OCI-LY7 (cell line): ENCODE measurements at regions not wholly inside any gene's neighbourhood (a gene's known extent, or its start where the extent isn't known, plus 50 kb on each side); places are given as distances from the start of the nearest gene placed in this dataset.

Experiments used
- BruUV-seq: library from RNA; stranded (reverse); fragments of 400-500 nt; replicated peaks from 2 replicates; lab custom pipeline; 2021; lab: Mats Ljungman, UMichigan
- CTCF ChIA-PET: fragments of 300-600 bp; sonication (Branson Sonifier 250); formaldehyde crosslinking; loops from one replicate; lab custom pipeline; 2022; ENCODE audit warnings: antibody characterized with exemption; ENCODE audit not compliant: unreplicated experiment; lab: Charles Lee
- POLR2A ChIA-PET: fragments of 300-600 bp; sonication (Branson Sonifier 250); formaldehyde crosslinking; loops from one replicate; lab custom pipeline; 2022; ENCODE audit warnings: antibody characterized with exemption; lab: Charles Lee
- DNase-seq: peaks from one replicate; pipeline ENCODE4 v3.0.0-alpha.2; 2015; ENCODE audit warnings: low spot score
- H2AFZ ChIP-seq: fragments of 200-600 bp; sonication (generic), shearing (Covaris generic); 2 replicates; pipeline ENCODE4 v1.6.1; 2014; ENCODE audit warnings: mild to moderate bottlenecking, antibody characterized with exemption, low read length, moderate library complexity
- H3K27ac ChIP-seq: fragments of 200-600 bp; sonication (generic); 2 replicates; pipeline ENCODE4 v1.5.1; 2014; ENCODE audit warnings: mixed run types, low read depth, mild to moderate bottlenecking, moderate library complexity, low read length, inconsistent platforms; ENCODE audit not compliant: poor library complexity, severe bottlenecking
- H3K36me3 ChIP-seq: fragments of 200-600 bp; sonication (generic); 2 replicates; pipeline ENCODE4 v1.6.1; 2014; ENCODE audit warnings: mild to moderate bottlenecking, antibody characterized with exemption, low read length, moderate library complexity, mixed read lengths; ENCODE audit not compliant: insufficient read depth
- H3K4me1 ChIP-seq: fragments of 200-600 bp; sonication (generic); 2 replicates; pipeline ENCODE4 v1.5.1; 2014; ENCODE audit warnings: mild to moderate bottlenecking, low read length; ENCODE audit not compliant: insufficient read depth, poor library complexity, severe bottlenecking
- H3K4me2 ChIP-seq: fragments of 200-600 bp; sonication (generic); 2 replicates; pipeline ENCODE4 v1.6.1; 2014; ENCODE audit warnings: mild to moderate bottlenecking, low read length
- H3K4me3 ChIP-seq: fragments of 200-600 bp; sonication (generic); 2 replicates; pipeline ENCODE4 v1.5.1; 2014; ENCODE audit warnings: mild to moderate bottlenecking, low read depth, low read length; ENCODE audit not compliant: poor library complexity, severe bottlenecking
- H3K79me2 ChIP-seq: fragments of 200-600 bp; sonication (generic); 2 replicates; pipeline ENCODE4 v1.6.1; 2016; ENCODE audit warnings: low read depth, mild to moderate bottlenecking, low read length, moderate library complexity, mixed read lengths; ENCODE audit not compliant: insufficient read depth
- H3K9me2 ChIP-seq: fragments of 200-600 bp; sonication (generic); 2 replicates; pipeline ENCODE4 v1.6.1; 2016; ENCODE audit warnings: mild to moderate bottlenecking, low read length, mixed read lengths; ENCODE audit not compliant: insufficient read depth
- H3K9me3 ChIP-seq: fragments of 200-600 bp; sonication (generic); 2 replicates; pipeline ENCODE4 v1.6.1; 2014; ENCODE audit warnings: mild to moderate bottlenecking, mixed run types, low read length, mixed read lengths
- H4K20me1 ChIP-seq: fragments of 200-600 bp; sonication (generic); 2 replicates; pipeline ENCODE4 v1.6.1; 2014; ENCODE audit warnings: mild to moderate bottlenecking, antibody characterized with exemption, low read length, moderate library complexity, mixed read lengths; ENCODE audit not compliant: insufficient read depth
- CTCF ChIP-seq: fragments of 200-600 bp; sonication (generic); conservative IDR thresholded peaks from 2 replicates; pipeline ENCODE4 v1.5.1; 2014; ENCODE audit warnings: mild to moderate bottlenecking, antibody characterized with exemption, low read length, moderate library complexity, mixed read lengths
- EZH2phosphoT487 ChIP-seq: fragments of 200-600 bp; sonication (generic); IDR thresholded peaks from 2 replicates; pipeline ENCODE4 v1.6.1; 2018; ENCODE audit warnings: low read depth, borderline replicate concordance, mild to moderate bottlenecking, mixed run types, antibody characterized with exemption, low read length, moderate library complexity, mixed read lengths
- intact Hi-C: fragments of 100-400 bp; cut with micrococcal nuclease; formaldehyde crosslinking; loops from one replicate; pipeline ENCODE4 v1.10.0; 2022; ENCODE audit not compliant: unreplicated experiment

- no peaks in the 10 kb centered on the region for H3K9me3 ChIP-seq
- no peak for DNase-seq
- intact Hi-C loops, result no loop called here
- no peaks in the 10 kb centered on the region for H3K36me3 ChIP-seq
- no peaks in the 10 kb centered on the region for H4K20me1 ChIP-seq
- H3K4me2 ChIP-seq, result no peak overlapping the region
- TF ChIP-seq EZH2phosphoT487, result no peak
- no peak for TF ChIP-seq CTCF
- CTCF ChIA-PET, result no interaction called here
- no peak overlapping the region for H3K27ac ChIP-seq
- no peak overlapping the region for H3K4me3 ChIP-seq
- no peaks in the 10 kb centered on the region for H3K9me2 ChIP-seq
- H3K4me1 ChIP-seq, result no peaks in the 10 kb centered on the region
- POLR2A ChIA-PET, result interaction anchor here (1.1 kb wide), 1 partner anchor 13 kb away, joined by 9 read pairs; no protein-coding TSS in a partner anchor
- peak overlapping the region; percentile 45; the same call in 1 of the 2 replicates for H2AFZ ChIP-seq
- no peaks in the 10 kb centered on the region for H3K79me2 ChIP-seq
- no TSS peak for BruUV-seq
Measured at GRCh38 chr3:107117156-107117555, 260.1 kb upstream of the CCDC54 start.

- DNase-seq, result peak; percentile 45
- Histone ChIP-seq H4K20me1 (no peaks in the 10 kb centered on the region), H3K79me2 (no peaks in the 10 kb centered on the region), H3K36me3 (no peaks in the 10 kb centered on the region), H2AFZ (peak overlapping the region; percentile 45; the same call in 1 of the 2 replicates), H3K4me2 (no peak overlapping the region), H3K4me3 (no peak overlapping the region), H3K4me1 (no peaks in the 10 kb centered on the region), H3K9me3 (no peaks in the 10 kb centered on the region), H3K9me2 (no peaks in the 10 kb centered on the region), H3K27ac (no peak overlapping the region)
- BruUV-seq, result no TSS peak
- ChIA-PET CTCF (no interaction called here), POLR2A (interaction anchor here (1.0 to 1.2 kb wide), 3 partner anchors 9 to 425 kb away, joined by 3 to 9 read pairs (median 5); no protein-coding TSS in a partner anchor)
- TF ChIP-seq CTCF, result peak; percentile 77
- TF ChIP-seq EZH2phosphoT487, result no peak
- intact Hi-C loops, result no loop called here
Measured at GRCh38 chr3:107117922-107118536, 259.2 kb upstream of the CCDC54 start.

- Histone ChIP-seq H3K79me2 (no peaks in the 10 kb centered on the region), H3K9me2 (no peaks in the 10 kb centered on the region), H3K4me3 (no peak overlapping the region), H3K9me3 (no peaks in the 10 kb centered on the region), H3K4me2 (no peak overlapping the region), H2AFZ (no peak overlapping the region), H4K20me1 (no peaks in the 10 kb centered on the region), H3K27ac (no peak overlapping the region), H3K36me3 (no peaks in the 10 kb centered on the region), H3K4me1 (no peaks in the 10 kb centered on the region)
- TF ChIP-seq EZH2phosphoT487, result no peak
- TF ChIP-seq CTCF, result no peak
- no peak for DNase-seq
- ChIA-PET CTCF (no interaction called here), POLR2A (interaction anchor here (0.6 to 1.1 kb wide), 4 partner anchors 10 to 74 kb away, joined by 3 to 4 read pairs (median 4); no protein-coding TSS in a partner anchor)
- intact Hi-C loops, result no loop called here
- no TSS peak for BruUV-seq
Measured at GRCh38 chr3:107124885-107125284, 252.4 kb upstream of the CCDC54 start.
